GM23338 (cell line): ENCODE measurements at regions not wholly inside any gene's neighbourhood (a gene's known extent, or its start where the extent isn't known, plus 50 kb on each side); places are given as distances from the start of the nearest gene placed in this dataset.

ENCODE experiments used
- ATAC-seq: fragments of 200-7000 bp; cut with Tn5 transposase; 3 replicates; pipeline ENCODE4 v1.9.1; 2020
- DNase-seq: peaks from one replicate; pipeline ENCODE4 v3.0.0-alpha.2; 2015; ENCODE audit warnings: low spot score
- H2AFZ ChIP-seq: fragments of 200-600 bp; sonication (generic); 2 replicates; pipeline ENCODE4 v1.8.0; 2016; ENCODE audit warnings: antibody characterized with exemption, mild to moderate bottlenecking, moderate library complexity
- H3F3A ChIP-seq: fragments of 200-600 bp; sonication (generic); replicated peaks from 2 replicates; pipeline ENCODE4 v1.8.0; 2017; ENCODE audit warnings: antibody characterized with exemption, mixed run types, low read depth
- H3K27ac ChIP-seq: fragments of 200-600 bp; sonication (generic); 2 replicates; pipeline ENCODE4 v1.6.1; 2016; ENCODE audit warnings: low read depth
- H3K27me3 ChIP-seq: fragments of 200-600 bp; sonication (generic); 2 replicates; pipeline ENCODE4 v1.8.0; 2016; ENCODE audit warnings: mild to moderate bottlenecking, mixed run types, moderate library complexity; ENCODE audit not compliant: insufficient read depth
- H3K36me3 ChIP-seq: fragments of 200-600 bp; sonication (generic); 2 replicates; pipeline ENCODE4 v1.8.0; 2016; ENCODE audit warnings: mild to moderate bottlenecking; ENCODE audit not compliant: insufficient read depth
- H3K4me1 ChIP-seq: fragments of 200-600 bp; sonication (generic); 2 replicates; pipeline ENCODE4 v1.8.0; 2016; ENCODE audit warnings: mild to moderate bottlenecking, moderate library complexity; ENCODE audit not compliant: insufficient read depth
- H3K4me2 ChIP-seq: fragments of 200-600 bp; sonication (generic); 2 replicates; pipeline ENCODE4 v1.7.1; 2017; ENCODE audit warnings: mixed run types
- H3K4me3 ChIP-seq: fragments of 200-600 bp; sonication (generic); 2 replicates; pipeline ENCODE4 v1.6.1; 2016; ENCODE audit warnings: mixed run types
- H3K79me2 ChIP-seq: fragments of 200-600 bp; sonication (generic); replicated peaks from 2 replicates; pipeline ENCODE4 v1.8.0; 2017; ENCODE audit warnings: mild to moderate bottlenecking; ENCODE audit not compliant: insufficient read depth
- H3K9me2 ChIP-seq: fragments of 200-600 bp; sonication (generic); 2 replicates; pipeline ENCODE4 v1.8.0; 2017; ENCODE audit not compliant: insufficient read depth
- H4K20me1 ChIP-seq: fragments of 200-600 bp; sonication (generic); replicated peaks from 2 replicates; pipeline ENCODE4 v1.8.0; 2017; ENCODE audit warnings: mild to moderate bottlenecking; ENCODE audit not compliant: insufficient read depth
- H3K27ac Mint-ChIP-seq: 2 replicates; pipeline ENCODE4 v1.8.0; 2020; ENCODE audit warnings: inconsistent platforms, mild to moderate bottlenecking, moderate library complexity, mixed read lengths
- H3K27me3 Mint-ChIP-seq: 3 replicates; pipeline ENCODE4 v1.8.0; 2022; ENCODE audit warnings: low read depth, mild to moderate bottlenecking, moderate library complexity, mixed read lengths, inconsistent platforms; ENCODE audit not compliant: insufficient read depth, poor library complexity
- H3K36me3 Mint-ChIP-seq: 3 replicates; pipeline ENCODE4 v1.8.0; 2021; ENCODE audit warnings: low read depth, mild to moderate bottlenecking, inconsistent platforms, moderate library complexity, mixed read lengths
- H3K4me1 Mint-ChIP-seq: 3 replicates; pipeline ENCODE4 v1.8.0; 2020; ENCODE audit warnings: mild to moderate bottlenecking, inconsistent platforms, mixed read lengths
- H3K4me3 Mint-ChIP-seq: 3 replicates; pipeline ENCODE4 v1.8.0; 2021; ENCODE audit warnings: moderate library complexity, mild to moderate bottlenecking, inconsistent platforms, mixed read lengths
- H3K9me3 Mint-ChIP-seq: 3 replicates; pipeline ENCODE4 v1.8.0; 2020; ENCODE audit warnings: moderate library complexity, mild to moderate bottlenecking, inconsistent platforms, mixed read lengths
- CREB1 ChIP-seq: fragments of 250-450 bp; sonication (Bioruptor Pico); IDR thresholded peaks from 2 replicates; pipeline ENCODE4 v1.5.0; 2020; ENCODE audit warnings: low read depth, mild to moderate bottlenecking, moderate library complexity
- CTCF ChIP-seq, 2 experiments: fragments of 200-600 bp in 1 of 2; sonication (generic) in 1 of 2; conservative IDR thresholded peaks; 2 replicates each; pipeline versions ENCODE4 v1.5.1 to v1.6.1; 2016 to 2017; ENCODE audit warnings: antibody characterized with exemption in 2 of 2, low read depth in 2 of 2, mild to moderate bottlenecking in 2 of 2, moderate library complexity in 1 of 2
- ETS1 ChIP-seq: IDR thresholded peaks from 2 replicates; pipeline ENCODE4 v1.6.1; 2016; ENCODE audit warnings: antibody characterized with exemption
- EZH2 ChIP-seq: fragments of 200-600 bp; sonication (generic); IDR thresholded peaks from one replicate; pipeline ENCODE4 v1.8.0; 2017; ENCODE audit warnings: antibody characterized with exemption, mild to moderate bottlenecking, low read depth; ENCODE audit not compliant: unreplicated experiment
- EZH2phosphoT487 ChIP-seq: fragments of 200-600 bp; sonication (generic); IDR thresholded peaks from one replicate; pipeline ENCODE4 v1.8.1; 2018; ENCODE audit warnings: antibody characterized with exemption; ENCODE audit not compliant: unreplicated experiment
- JUNB ChIP-seq: IDR thresholded peaks from one replicate; pipeline ENCODE4 v1.6.1; 2016; ENCODE audit warnings: antibody characterized with exemption; ENCODE audit not compliant: unreplicated experiment
- NANOG ChIP-seq: IDR thresholded peaks from 2 replicates; pipeline ENCODE4 v1.6.1; 2016; ENCODE audit warnings: antibody characterized with exemption, borderline replicate concordance
- POLR2AphosphoS5 ChIP-seq: IDR thresholded peaks from 2 replicates; pipeline ENCODE4 v1.6.1; 2016; ENCODE audit warnings: antibody characterized with exemption, low read depth
- REST ChIP-seq: IDR thresholded peaks from one replicate; pipeline ENCODE4 v1.6.1; 2018; ENCODE audit warnings: antibody characterized with exemption; ENCODE audit not compliant: unreplicated experiment
- STAT1 ChIP-seq: IDR thresholded peaks from one replicate; pipeline ENCODE4 v1.6.1; 2016; ENCODE audit warnings: antibody characterized with exemption; ENCODE audit not compliant: unreplicated experiment
- ZNF114 ChIP-seq: fragments of 250-450 bp; sonication (Bioruptor Pico); IDR thresholded peaks from 2 replicates; pipeline ENCODE4 v1.5.0; 2020; ENCODE audit warnings: mild to moderate bottlenecking, moderate library complexity
- ZNF331 ChIP-seq: fragments of 250-450 bp; sonication (Bioruptor Pico); IDR thresholded peaks from 2 replicates; pipeline ENCODE4 v1.5.0; 2020; ENCODE audit warnings: low read depth, mild to moderate bottlenecking, moderate library complexity
- ZNF462 ChIP-seq: fragments of 250-450 bp; sonication (Bioruptor Pico); IDR thresholded peaks from 2 replicates; pipeline ENCODE4 v1.5.0; 2020; ENCODE audit warnings: mild to moderate bottlenecking, moderate library complexity

- no peak overlapping the region for H3K27ac Mint-ChIP-seq
- no peaks in the 10 kb centered on the region for H3K4me1 ChIP-seq
- ATAC-seq (no peak), DNase-seq (no peak)
- no peak overlapping the region for H3K4me3 ChIP-seq
- H3K4me1 Mint-ChIP-seq: no peaks in the 10 kb centered on the region
- no peaks in the 10 kb centered on the region for H3K36me3 Mint-ChIP-seq
- no peak overlapping the region for H3K4me2 ChIP-seq
- H3K36me3 ChIP-seq: no peaks in the 10 kb centered on the region
- no peaks in the 10 kb centered on the region for H4K20me1 ChIP-seq
- H3K4me3 Mint-ChIP-seq: no peak overlapping the region
- no peaks in the 10 kb centered on the region for H3K27me3 Mint-ChIP-seq
- no peaks in the 10 kb centered on the region; the same call in 2 of the 3 replicates for H3K9me3 Mint-ChIP-seq
- no peak overlapping the region for H3K27ac ChIP-seq
- peaks cover 3% of the 10 kb centered on the region; the same call in 1 of the 2 replicates for H3K9me2 ChIP-seq
- H3F3A ChIP-seq: no peaks in the 10 kb centered on the region
- H3K79me2 ChIP-seq: no peaks in the 10 kb centered on the region
- TF ChIP-seq EZH2 (no peak), CTCF (conservative IDR thresholded peaks at IDR 0.05; ENCODE audit: low read depth in 2 of 2) (no peak), CREB1 (no peak), POLR2AphosphoS5 (no peak), ZNF462 (CRISPR knock-in tag) (no peak), ETS1 (no peak), EZH2phosphoT487 (no peak), ZNF331 (CRISPR knock-in tag) (no peak), JUNB (no peak), STAT1 (no peak), NANOG (no peak), ZNF114 (CRISPR knock-in tag) (no peak), REST (no peak)
- no peaks in the 10 kb centered on the region for H3K27me3 ChIP-seq
- no peak overlapping the region for H2AFZ ChIP-seq
Observed at GRCh38 chr13:102947745-102948405, 102.0 kb downstream of the ERCC5 start.
